ENCODE measurements at regions not wholly inside any gene's neighbourhood (a gene's known extent, or its start where the extent isn't known, plus 50 kb on each side); places are given as distances from the start of the nearest gene placed in this dataset.

GRCh38 chr6:19416811-19417210 is 420.4 kb upstream of the ID4 start (continued):
- TF ChIP-seq GMEB1 (CRISPR knock-in tag; IDR thresholded peaks at IDR 0.05) (no peak), CLOCK (CRISPR knock-in tag; IDR thresholded peaks at IDR 0.05; ENCODE audit: borderline replicate concordance) (no peak), ARHGAP35 (IDR thresholded peaks at IDR 0.05; ENCODE audit: partially characterized antibody) (no peak)

- no TSS peak for BruUV-seq (replicated peaks)
- no peaks in the 10 kb centered on the region for H3K79me2 ChIP-seq (ENCODE audit: control insufficient read depth, insufficient read depth, low read length)
- TF ChIP-seq CHCHD3 (CRISPR knock-in tag; IDR thresholded peaks at IDR 0.05) (no peak), KDM2B (CRISPR knock-in tag; IDR thresholded peaks at IDR 0.05) (no peak), ARNT (IDR thresholded peaks at IDR 0.05) (no peak), BRF2 (IDR thresholded peaks at IDR 0.05; ENCODE audit: borderline replicate concordance, insufficient read depth, insufficient read length) (no peak), PKNOX1 (IDR thresholded peaks at IDR 0.05) (no peak), U2AF1 (optimal IDR thresholded peaks at IDR 0.05; ENCODE audit: low read depth, low read length) (no peak)
- DNase-seq (ENCODE audit: extremely low read depth in 1 of 4, low spot score in 3 of 4) (no peak), FAIRE-seq (no peak), ATAC-seq (no peak)
- H3K4me2 ChIP-seq (ENCODE audit: insufficient read depth, low read length) = no peak overlapping the region
- no peaks in the 10 kb centered on the region for H3K27me3 ChIP-seq (ENCODE audit: control insufficient read depth in 2 of 2, insufficient read depth in 2 of 2, low read length in 2 of 2)
- intact Hi-C loops (cut with micrococcal nuclease) (no loop called here), in situ Hi-C loops (cut with MboI) (no loop called here)
- H4K20me1 ChIP-seq (replicated peaks; ENCODE audit: control insufficient read depth, insufficient read depth, low read length) = no peaks in the 10 kb centered on the region
- H3K9ac ChIP-seq (ENCODE audit: insufficient read depth in 1 of 2, low read depth in 2 of 2, low read length in 2 of 2) = no peak overlapping the region
- H2AFZ ChIP-seq (ENCODE audit: low read depth, low read length) = no peak overlapping the region
- H3K36me3 ChIP-seq (ENCODE audit: control insufficient read depth, insufficient read depth, low read length) = no peaks in the 10 kb centered on the region
- no peaks in the 10 kb centered on the region for H3K4me1 ChIP-seq (replicated peaks in 1 of 2; ENCODE audit: control insufficient read depth in 2 of 2, insufficient read depth in 2 of 2, low read length in 2 of 2)
- no peaks in the 10 kb centered on the region for H3K9me1 ChIP-seq (ENCODE audit: control insufficient read depth, insufficient read depth, low read length)
- H3K9me3 ChIP-seq (replicated peaks; ENCODE audit: control insufficient read depth, insufficient read depth, low read depth, low read length) = no peaks in the 10 kb centered on the region; the same call in 1 of the 2 replicates
- ChIA-PET POLR2A (no interaction called here), CTCF (ENCODE audit: low intra/inter-chr PET ratio) (no interaction called here)
- H3K4me3 ChIP-seq = no peak overlapping the region
- H3K27ac ChIP-seq (ENCODE audit: extremely low read depth, low read depth, low read length) = no peak overlapping the region
Observed at GRCh38 chr6:19417713-19418112, 419.5 kb upstream of the ID4 start.
